ENCODE measurements at regions not wholly inside any gene's neighbourhood (a gene's known extent, or its start where the extent isn't known, plus 50 kb on each side); places are given as distances from the start of the nearest gene placed in this dataset.

DNA sequence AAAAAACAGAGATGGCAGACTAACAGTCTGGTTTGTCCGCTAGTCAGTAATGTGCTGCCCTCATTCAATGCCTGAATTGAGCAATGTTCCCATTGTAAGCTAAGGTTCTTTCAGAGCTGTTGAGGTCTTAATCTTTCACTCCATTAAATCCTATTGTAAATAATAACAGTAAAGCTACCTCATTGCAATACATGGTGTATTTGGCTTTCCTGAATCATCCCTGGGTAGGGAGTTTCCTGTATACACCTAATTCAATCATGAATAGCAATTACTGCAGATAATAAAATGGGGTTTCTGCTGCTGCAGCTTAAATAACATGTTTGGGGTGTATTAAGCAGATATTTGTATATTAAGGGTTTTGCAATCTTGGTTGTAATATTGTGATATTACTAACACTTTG, 1100.2 kb upstream of the INTU start:
- TF ChIP-seq, protein P1, sequence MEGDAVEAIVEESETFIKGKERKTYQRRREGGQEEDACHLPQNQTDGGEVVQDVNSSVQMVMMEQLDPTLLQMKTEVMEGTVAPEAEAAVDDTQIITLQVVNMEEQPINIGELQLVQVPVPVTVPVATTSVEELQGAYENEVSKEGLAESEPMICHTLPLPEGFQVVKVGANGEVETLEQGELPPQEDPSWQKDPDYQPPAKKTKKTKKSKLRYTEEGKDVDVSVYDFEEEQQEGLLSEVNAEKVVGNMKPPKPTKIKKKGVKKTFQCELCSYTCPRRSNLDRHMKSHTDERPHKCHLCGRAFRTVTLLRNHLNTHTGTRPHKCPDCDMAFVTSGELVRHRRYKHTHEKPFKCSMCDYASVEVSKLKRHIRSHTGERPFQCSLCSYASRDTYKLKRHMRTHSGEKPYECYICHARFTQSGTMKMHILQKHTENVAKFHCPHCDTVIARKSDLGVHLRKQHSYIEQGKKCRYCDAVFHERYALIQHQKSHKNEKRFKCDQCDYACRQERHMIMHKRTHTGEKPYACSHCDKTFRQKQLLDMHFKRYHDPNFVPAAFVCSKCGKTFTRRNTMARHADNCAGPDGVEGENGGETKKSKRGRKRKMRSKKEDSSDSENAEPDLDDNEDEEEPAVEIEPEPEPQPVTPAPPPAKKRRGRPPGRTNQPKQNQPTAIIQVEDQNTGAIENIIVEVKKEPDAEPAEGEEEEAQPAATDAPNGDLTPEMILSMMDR (IDR thresholded peaks at IDR 0.05) = no peak
- no peak for TF ChIP-seq POLR2A (IDR thresholded peaks at IDR 0.05)
- no peak for TF ChIP-seq POLR2AphosphoS5 (IDR thresholded peaks at IDR 0.05)
